RWPE2 (cell line): ENCODE measurements at regions not wholly inside any gene's neighbourhood (a gene's known extent, or its start where the extent isn't known, plus 50 kb on each side); places are given as distances from the start of the nearest gene placed in this dataset.

Experiments used
- ATAC-seq: fragments of 200-7000 bp; cut with Tn5 transposase; 3 replicates; pipeline ENCODE4 v1.9.1; 2021; ENCODE audit warnings: low read depth
- DNase-seq: peaks from one replicate; pipeline ENCODE4 v3.0.0-alpha.2; 2020; ENCODE audit warnings: low spot score
- H3K27ac ChIP-seq: fragments of 450-650 bp; 2 replicates; pipeline ENCODE4 v1.5.1; 2017; ENCODE audit warnings: mild to moderate bottlenecking; ENCODE audit not compliant: poor library complexity, severe bottlenecking
- H3K27me3 ChIP-seq: fragments of 250-450 bp; sonication (Bioruptor Pico); 2 replicates; pipeline ENCODE4 v1.5.1; 2021; ENCODE audit warnings: mild to moderate bottlenecking, moderate library complexity; ENCODE audit not compliant: insufficient read depth, poor library complexity, severe bottlenecking
- H3K36me3 ChIP-seq: fragments of 250-450 bp; sonication (Bioruptor Pico); 2 replicates; pipeline ENCODE4 v1.5.1; 2020; ENCODE audit warnings: low read depth, mild to moderate bottlenecking, moderate library complexity
- H3K4me1 ChIP-seq: fragments of 250-450 bp; sonication (Bioruptor Pico); 2 replicates; pipeline ENCODE4 v1.5.1; 2021; ENCODE audit warnings: mild to moderate bottlenecking, moderate library complexity; ENCODE audit not compliant: insufficient read depth, poor library complexity, severe bottlenecking
- H3K4me3 ChIP-seq: fragments of 250-450 bp; sonication (Bioruptor Pico); 2 replicates; pipeline ENCODE4 v1.5.1; 2021; ENCODE audit warnings: mild to moderate bottlenecking, moderate library complexity; ENCODE audit not compliant: severe bottlenecking
- H3K9me3 ChIP-seq: fragments of 250-450 bp; sonication (Bioruptor Pico); 2 replicates; pipeline ENCODE4 v1.5.1; 2021; ENCODE audit warnings: mild to moderate bottlenecking, moderate library complexity; ENCODE audit not compliant: severe bottlenecking
- CTCF ChIP-seq: fragments of 450-650 bp; IDR thresholded peaks from one replicate; pipeline ENCODE4 v1.5.1; 2017; ENCODE audit warnings: mild to moderate bottlenecking, moderate library complexity; ENCODE audit not compliant: poor library complexity, severe bottlenecking

GRCh38 chr3:46123646-46124045 is 84.5 kb downstream of the CCR1 start:
- no peak overlapping the region for H3K27ac ChIP-seq
- H3K4me3 ChIP-seq, result no peak overlapping the region
- peaks cover 15% of the 10 kb centered on the region for H3K4me1 ChIP-seq

GRCh38 chr3:46122091-46122490 is 86.0 kb downstream of the CCR1 start:
- Histone ChIP-seq H3K9me3 (no peaks in the 10 kb centered on the region), H3K4me1 (peaks cover 5% of the 10 kb centered on the region), H3K27ac (no peak overlapping the region), H3K27me3 (no peaks in the 10 kb centered on the region), H3K4me3 (no peak overlapping the region), H3K36me3 (no peaks in the 10 kb centered on the region)
- ATAC-seq (no peak), DNase-seq (no peak)
- TF ChIP-seq CTCF, result no peak

More at GRCh38 chr3:46123646-46124045, 84.5 kb downstream of the CCR1 start:
- H3K27me3 ChIP-seq, result no peaks in the 10 kb centered on the region
- no peaks in the 10 kb centered on the region for H3K36me3 ChIP-seq
- H3K9me3 ChIP-seq, result no peaks in the 10 kb centered on the region
- no peak for TF ChIP-seq CTCF
- ATAC-seq (no peak), DNase-seq (no peak)

- Histone ChIP-seq H3K4me1 (no peaks in the 10 kb centered on the region), H3K36me3 (no peaks in the 10 kb centered on the region), H3K27me3 (no peaks in the 10 kb centered on the region), H3K27ac (no peak overlapping the region), H3K4me3 (no peak overlapping the region), H3K9me3 (no peaks in the 10 kb centered on the region)
- DNase-seq, result no peak
- ATAC-seq, result no peak
- TF ChIP-seq CTCF, result no peak
Measured at GRCh38 chr3:46120983-46121382, 87.1 kb downstream of the CCR1 start.

GRCh38 chr3:46119709-46120498 is 88.2 kb downstream of the CCR1 start:
- Histone ChIP-seq H3K9me3 (no peaks in the 10 kb centered on the region), H3K36me3 (no peaks in the 10 kb centered on the region), H3K27ac (no peak overlapping the region), H3K4me1 (peaks cover 3% of the 10 kb centered on the region), H3K4me3 (no peak overlapping the region), H3K27me3 (no peaks in the 10 kb centered on the region)
- DNase-seq, result no peak
- no peak for ATAC-seq
- TF ChIP-seq CTCF, result no peak

- Histone ChIP-seq H3K4me1 (peaks cover 10% of the 10 kb centered on the region), H3K27ac (no peak overlapping the region), H3K36me3 (no peaks in the 10 kb centered on the region), H3K27me3 (no peaks in the 10 kb centered on the region), H3K9me3 (no peaks in the 10 kb centered on the region), H3K4me3 (no peak overlapping the region)
- DNase-seq (no peak), ATAC-seq (no peak)
- no peak for TF ChIP-seq CTCF
Measured at GRCh38 chr3:46119253-46119652, 88.9 kb downstream of the CCR1 start.
